HG03139 (cell line): ENCODE measurements at regions not wholly inside any gene's neighbourhood (a gene's known extent, or its start where the extent isn't known, plus 50 kb on each side); places are given as distances from the start of the nearest gene placed in this dataset.

Experiments used
- ATAC-seq: cut with Tn5 transposase; IDR thresholded peaks from one replicate; pipeline ENCODE4 v1.9.1; 2021; ENCODE audit not compliant: unreplicated experiment

DNA sequence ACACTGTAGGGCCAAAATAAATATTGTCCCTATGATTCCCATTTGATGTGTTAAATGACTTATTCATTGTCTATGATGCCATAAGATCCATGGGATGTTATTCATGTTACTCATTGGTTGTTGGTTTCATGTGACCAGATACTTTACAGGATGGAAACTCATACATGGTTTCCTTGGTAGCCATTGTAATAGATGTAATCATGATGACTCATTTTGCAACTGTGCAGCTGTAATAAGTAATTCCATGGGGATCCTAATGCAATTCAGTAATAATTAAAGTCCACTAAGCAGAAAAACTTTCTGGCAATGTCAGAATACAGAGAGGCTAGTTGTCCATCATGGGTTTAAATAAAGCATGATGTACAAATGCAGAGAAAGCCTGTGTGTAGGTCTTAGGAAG, 389.7 kb upstream of the NR3C2 start:
- no peak for ATAC-seq

DNA sequence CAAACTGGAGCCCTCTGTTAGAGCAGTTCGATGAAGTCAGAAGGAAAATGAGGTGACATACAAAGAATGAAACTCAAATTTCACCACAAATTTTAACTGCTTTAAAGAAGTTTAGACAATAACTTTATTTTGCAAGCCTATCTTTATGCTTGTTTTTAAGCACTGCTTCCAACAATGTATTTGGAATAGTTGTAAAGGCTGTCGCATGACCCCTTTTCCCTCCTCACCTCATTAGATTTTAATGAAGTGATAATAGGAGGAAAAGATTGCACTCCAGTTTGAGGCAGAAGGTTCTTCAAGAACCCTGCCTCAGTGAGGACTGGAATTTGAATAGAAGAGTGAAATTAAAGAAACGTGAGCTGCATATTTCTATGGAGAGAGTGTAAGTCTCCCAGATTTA, 386.1 kb upstream of the NR3C2 start:
- no peak for ATAC-seq

DNA sequence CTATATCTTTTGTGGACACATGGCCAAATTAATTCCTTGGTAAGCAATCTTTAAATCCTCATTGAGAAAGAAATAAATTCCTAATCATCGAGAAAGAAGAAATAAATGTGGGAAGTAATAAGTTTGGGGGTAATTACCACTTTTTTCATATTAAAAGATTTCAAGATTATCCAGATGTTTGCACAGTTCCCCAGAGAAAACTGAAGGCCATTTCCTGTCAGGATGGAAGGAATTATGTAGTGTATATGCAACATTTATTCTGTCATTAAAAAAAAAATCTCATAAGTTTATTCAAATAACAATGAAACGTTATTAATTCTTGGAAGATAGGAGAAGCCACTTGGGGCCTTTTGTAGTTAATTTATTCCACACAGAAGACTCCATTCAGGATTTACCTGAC, 385.6 kb upstream of the NR3C2 start:
- ATAC-seq: no peak

DNA sequence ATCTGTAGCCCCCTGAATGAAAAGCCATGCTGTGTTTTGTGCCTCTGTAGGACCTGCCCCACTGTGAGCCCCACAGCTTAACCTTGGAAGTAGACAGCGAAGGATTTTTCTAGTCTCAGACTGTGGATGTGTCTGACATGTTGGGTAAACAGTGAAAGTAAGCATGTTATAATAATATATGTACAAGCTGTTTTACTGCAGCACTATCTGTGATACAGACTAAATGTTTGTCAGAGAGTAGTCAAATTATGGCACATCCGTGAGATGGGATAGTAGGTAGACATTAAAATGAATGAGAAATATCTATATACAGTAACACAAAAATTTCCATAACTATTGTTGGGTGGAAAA, 381.2 kb upstream of the NR3C2 start:
- ATAC-seq: no peak

DNA sequence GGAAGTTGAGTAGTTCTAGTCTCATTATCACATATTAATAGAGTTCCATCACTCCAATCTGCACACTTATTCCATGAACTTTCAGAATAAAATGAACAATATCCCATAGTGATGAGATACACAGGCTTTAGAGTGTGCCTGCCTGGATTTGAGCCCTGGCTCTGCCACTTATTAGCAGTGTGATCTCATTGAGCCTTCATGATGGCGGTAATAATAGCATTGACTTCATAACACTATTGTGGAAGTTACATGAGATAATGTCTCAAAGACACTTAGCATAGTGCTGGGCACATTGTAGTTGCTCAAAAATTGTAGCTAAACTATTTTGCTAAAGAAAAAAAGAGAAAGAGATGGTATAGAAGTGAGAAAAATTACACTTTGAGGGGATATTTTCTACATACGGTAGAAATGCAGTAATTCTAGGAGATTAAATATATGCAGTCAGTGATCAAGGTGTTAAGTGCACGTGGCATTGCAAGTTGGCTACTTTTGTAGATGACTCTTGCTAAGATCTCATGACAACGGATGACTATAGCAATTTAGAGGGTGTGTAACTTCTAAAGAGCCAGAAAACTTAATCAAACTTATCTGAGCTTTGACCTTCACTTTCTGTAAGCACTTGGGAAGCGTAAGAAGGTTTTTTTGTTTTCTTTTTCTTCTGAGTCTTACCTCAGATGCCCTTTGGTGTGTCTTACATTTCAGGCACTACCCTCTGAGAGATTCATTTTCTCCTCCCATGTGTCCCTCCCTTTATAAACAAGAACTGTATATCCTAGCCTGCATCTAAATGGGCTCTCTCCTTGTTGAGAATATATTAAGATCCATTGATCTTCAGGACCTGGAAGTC, 380.6 kb upstream of the NR3C2 start:
- no peak for ATAC-seq

DNA sequence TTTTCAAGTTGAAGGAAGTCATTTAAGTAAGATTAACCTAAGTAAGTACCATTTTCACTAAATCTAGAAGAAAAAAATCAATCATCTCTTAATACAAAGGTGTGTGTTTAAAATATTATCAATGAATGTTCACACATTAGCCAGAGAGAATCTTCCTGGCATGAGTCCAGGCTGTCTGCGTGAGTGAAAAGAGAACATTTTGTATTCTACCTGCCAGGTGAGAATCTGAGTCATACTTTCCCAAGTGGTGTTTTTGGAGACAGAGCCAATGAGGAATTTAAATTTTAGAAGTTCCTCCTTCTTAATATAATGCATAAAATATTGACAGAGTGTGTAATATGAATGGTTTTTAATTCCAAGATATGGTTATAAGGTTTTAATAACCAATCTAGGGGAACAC, 371.8 kb upstream of the NR3C2 start:
- ATAC-seq: no peak

DNA sequence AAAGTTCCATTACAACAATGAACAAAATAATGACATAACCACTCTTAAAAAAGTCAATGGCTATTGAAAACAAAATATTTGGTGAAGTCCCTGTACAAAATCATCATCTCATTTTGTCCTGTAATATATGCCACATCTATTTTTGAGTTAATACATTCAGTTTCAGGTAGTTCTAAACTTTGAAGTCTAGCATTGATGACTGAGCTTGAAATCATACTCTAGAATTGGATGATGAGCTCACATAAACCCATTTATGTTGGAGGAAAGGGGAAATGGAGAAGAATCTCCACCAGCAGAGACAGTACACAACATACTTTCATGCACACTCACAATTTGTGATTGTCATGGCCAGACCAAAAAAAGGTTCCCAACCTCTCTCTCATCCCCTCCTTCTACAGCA, 371.1 kb upstream of the NR3C2 start:
- ATAC-seq: no peak

DNA sequence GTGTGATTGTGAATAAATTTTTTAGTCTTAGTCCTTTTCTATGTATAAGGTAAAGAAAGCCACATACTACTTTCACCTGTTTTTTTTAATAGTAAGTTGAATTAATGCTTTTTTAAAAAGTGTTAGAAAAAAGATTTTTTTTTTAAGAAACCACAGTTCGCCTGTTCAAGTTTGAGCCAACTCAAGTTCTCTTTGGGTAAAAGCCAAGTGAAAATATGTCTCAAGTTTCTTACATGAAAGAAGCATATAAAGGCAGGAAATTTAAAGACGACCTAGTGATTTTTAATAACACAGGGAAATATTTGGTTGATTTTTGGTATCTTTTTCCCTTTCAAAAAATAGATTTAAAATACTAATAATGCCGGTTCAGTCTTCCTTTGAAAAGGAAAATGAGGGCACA, 369.9 kb upstream of the NR3C2 start:
- ATAC-seq: no peak

DNA sequence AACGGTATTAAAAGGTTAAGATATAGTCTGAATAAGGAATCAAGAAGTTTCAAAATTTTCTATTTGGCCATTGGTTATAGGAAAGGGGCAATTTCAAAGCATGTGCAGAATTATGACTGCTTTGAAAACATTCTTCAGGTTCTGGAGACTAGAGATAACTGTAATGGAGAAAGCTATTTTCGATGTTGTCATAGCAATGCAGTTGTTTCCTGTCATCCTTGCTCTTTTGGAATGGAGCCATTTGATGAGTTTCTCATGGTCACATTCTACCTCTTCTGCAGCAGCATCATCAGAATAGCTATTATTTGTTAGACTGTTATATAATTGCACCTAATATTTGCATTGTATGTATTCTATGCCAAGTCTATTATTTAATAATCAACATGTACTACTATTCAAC, 368.2 kb upstream of the NR3C2 start:
- ATAC-seq: no peak

DNA sequence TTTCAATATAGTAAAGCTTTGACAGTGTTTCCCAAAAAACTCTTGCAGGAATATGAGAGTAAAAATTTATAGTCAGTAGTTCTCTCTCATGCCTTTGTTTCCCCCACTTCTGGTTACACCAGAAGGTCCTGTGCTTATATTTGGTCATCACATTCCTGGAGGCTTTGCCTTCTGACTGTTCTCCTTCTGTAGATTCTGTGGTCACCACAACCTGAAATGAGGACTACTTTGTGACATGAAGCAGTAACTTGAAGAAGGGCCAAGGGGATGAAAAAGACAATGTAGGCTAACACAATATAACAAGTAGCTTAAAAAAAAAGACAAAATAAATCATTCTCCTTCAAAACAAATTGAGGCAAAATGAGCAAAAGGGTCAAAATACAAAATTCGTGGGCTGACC, 366.2 kb upstream of the NR3C2 start:
- no peak for ATAC-seq

DNA sequence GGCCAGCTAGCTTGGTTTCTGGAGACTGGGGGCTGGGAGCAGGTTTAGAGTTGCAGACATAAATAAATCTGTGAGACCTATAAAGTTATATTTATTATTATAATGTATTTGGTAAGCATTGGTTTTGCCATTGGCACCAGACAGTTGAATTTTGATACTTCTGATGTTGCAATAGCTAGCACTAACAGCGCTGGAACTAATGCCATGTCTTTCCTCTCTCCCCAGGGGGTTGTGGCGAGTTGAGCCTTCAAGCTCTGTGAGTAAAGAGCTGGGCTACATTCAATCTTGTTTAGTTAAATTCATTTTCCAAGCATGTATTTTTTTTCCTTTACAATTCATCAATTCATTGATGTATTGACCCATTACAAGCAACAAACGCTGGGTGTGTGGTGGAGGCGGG, 358.7 kb upstream of the NR3C2 start:
- no peak for ATAC-seq

DNA sequence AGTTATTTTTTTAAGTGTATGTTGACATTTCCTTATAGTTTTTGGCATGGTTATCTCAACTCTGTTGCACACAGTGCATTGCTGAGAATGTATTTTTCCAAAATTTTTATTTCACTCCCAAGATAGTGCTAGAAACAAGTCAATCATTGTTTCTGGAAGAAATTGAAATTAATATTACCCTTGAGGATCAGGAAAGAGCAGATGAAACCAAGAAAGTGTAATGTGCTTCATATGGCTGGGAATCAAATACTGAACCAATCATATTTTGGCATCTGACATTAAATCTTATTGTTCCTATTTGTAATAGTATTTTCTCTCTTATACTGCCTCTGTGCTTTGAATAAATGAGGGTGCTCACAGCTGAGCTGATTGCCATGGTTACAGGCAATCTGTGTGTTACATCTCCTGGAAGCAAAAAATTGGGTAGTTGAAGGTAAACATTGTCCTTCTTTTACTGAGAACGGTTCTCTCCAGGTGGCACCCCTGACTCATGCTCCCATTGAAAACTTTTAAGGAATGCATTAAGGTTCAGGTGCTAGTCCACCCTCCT, 358.2 kb upstream of the NR3C2 start:
- no peak for ATAC-seq

DNA sequence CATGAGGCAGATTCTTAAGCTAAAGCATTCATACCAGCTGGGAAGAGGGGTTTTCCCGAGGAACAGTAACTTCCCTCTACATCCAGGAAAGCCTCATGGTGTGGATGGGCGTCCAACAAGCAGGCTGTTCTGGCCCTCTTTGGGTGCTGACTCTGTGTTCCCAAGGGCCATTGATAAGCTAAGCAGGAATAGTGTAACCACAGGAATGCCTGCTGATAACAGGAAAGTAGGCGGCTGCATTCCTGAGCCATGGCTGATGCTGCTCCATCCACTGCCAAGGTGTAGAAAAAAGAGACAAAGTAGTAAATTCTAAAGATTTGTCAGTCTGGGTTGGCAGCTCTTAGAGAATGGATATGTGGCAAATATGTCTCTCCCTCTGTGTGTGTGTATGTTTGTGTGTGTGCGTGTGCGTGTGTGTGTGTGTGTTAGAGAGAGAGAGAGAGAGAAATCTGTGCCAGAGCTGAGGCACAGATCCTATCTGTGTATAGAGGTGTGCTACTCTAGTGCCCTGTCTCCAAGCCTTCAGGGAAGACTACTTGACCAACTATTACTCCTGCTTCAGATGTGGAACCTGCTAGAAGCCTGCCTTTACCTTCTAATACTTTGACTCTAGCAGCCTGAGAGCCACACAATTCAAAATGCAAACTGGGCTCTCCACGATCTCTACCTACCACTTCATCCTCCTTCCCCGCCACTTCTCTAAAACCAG, 353.1 kb upstream of the NR3C2 start:
- no peak for ATAC-seq

DNA sequence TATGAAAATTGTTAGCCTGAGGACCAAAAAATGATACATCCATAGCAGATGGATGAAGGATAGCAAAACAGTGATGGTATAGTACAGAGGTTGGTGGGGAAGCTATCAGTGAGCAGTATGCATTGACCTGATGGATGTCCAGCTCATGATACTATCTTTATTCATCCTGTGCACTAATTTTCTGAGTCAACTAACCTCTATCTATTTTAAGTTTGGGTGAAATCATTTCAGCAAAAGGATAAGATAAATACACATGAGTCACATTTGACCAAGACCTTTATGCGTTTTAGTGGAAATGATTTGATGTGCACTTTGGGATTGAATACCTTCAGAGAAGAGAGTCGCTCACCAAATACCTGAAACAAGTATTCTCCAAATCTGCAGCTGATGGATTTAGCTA, 351.0 kb upstream of the NR3C2 start:
- no peak for ATAC-seq

DNA sequence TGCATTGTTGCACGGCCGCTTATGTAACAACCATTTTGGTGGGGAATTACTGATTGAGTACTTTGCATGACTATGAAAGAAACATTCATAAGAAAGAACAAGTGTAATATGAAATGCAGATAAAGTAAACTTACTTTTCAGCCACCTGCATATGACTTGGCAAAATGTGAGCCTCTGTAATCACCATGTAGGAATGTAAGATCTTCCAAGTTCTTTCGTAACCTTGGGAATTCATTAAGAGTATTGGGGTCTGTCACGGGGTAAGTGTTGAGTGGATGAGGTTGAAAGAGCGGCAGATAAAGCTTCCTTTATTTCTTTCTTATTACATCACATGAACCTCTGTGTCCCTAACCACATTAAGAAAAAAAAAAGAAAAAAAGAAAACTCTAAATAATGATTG, 348.5 kb upstream of the NR3C2 start:
- no peak for ATAC-seq

DNA sequence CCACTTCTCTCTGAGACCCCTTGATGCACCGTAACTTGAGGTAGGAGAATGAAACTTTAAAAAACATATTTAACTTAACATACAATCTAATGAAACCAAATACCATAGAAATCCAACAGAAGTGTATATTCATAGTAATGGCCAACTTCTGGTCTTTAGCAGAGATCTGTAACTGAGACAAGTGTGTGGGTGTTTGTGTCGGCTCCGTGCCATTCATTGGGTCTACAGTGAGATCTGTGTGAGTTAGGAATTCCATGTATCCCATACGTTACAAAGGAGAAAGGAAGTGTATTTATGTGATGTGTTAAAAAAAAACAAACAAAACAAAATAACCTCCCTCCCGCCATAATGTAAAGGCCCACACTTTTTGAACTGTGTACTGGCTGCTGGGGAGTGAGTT, 348.0 kb upstream of the NR3C2 start:
- no peak for ATAC-seq

DNA sequence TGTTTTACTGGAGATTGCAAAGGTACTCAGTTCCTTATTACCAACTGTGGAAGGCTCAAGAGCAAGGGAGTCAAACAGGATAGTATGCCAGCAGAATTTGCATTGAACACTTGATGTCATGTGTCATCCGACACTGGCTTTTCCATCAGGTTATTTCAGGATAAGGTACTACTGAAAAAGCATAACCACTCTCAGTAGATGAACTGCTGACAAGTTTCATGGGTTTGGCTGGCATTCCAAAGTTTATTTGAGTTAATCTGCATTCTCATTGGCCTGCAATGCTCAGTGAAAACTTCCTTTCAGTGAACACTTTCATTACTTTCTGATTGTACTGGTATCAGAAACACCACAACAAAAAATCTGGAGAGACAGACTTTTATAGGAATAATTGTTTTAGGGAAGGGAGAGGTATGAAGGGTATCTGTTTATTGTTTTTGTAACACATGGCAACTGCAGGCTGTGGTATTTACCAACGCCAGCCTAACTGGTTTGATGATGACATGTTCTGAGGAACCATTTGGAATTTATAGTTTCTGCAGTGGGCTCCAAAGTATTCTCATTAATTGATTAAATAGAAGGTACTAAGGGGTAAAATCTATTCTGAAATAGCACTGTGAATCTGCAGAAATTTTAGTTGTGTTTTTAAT, 345.7 kb upstream of the NR3C2 start:
- ATAC-seq: no peak

DNA sequence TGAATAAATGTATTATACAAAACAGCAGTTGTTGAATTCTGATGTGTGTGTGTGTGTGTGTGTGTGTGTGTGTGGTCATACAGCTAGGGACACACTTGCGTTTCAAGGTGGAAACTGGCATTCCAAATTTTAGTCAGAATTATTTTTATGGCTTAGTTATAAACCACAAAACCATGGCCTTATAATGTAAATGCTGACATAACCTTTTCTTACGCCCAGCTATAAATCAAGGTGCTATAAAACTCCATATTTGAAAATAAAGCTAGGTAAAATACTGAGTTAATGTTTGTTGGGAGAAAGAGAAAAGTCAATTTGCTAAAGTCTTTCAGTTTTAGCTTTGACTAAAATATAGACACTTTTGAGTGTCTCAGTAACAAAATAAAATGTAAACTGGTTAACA, 345.1 kb upstream of the NR3C2 start:
- no peak for ATAC-seq

DNA sequence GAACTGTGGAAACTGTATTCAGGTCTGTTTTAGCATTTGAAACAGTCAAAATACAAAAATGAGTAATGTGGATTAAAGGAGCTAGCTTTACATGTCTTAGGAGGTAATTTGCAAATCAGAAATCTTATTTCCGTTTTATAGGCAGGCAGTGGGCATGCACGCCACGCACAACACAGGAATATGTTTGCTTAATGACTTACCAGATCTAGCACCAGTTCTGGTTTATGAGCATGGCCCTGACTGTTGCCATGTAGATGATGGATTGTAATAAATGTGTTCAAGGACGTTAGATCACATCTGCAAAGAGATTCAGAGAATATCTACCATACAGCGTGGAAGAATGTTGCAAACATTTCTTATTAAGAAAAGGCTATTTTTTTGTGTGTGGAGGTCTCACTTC, 344.5 kb upstream of the NR3C2 start:
- ATAC-seq: no peak

DNA sequence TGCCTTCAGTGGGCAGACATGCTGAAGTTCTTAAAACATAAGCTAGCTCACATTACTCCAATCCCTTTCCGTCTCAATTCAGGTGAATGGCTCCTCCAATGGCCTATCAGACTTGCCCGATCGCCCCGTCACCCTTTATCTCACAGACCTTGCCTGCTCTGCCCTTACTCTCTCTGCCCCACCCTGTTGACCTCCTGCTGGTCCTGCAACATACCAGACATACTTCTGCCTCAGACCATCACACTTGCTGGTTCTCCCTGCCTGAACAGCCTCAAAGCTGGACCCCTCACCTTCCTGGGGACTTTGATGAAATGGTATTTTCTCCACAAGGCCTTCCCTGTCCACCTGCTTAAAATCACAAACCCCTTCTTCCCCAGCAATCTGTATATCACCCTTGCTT, 340.1 kb upstream of the NR3C2 start:
- ATAC-seq: no peak

DNA sequence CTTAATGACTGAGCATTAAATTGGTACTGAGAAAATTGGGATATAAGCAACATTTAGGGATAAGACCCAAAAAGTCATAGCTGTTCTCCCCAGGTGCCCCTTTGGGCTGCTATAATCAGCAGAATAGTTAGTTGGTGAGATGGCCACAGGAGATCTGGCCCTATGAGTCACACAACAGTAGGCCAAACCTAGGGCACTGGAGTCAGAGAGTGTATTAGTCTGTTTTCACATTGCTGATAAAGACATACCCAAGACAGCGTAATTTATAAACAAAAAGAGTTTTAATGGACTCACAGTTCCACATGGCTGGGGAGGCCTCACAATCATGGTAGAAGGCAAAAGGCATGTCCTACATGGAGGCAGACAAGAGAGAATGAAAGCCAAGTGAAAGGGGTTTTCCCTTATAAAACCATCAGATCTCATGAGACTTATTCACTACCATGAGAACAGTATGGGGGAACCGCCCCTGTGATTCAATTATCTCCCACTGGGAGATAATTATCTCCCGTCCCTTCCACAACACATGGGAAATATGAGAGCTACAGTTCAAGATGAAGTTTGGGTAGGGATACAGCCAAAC, 338.3 kb upstream of the NR3C2 start:
- no peak for ATAC-seq

DNA sequence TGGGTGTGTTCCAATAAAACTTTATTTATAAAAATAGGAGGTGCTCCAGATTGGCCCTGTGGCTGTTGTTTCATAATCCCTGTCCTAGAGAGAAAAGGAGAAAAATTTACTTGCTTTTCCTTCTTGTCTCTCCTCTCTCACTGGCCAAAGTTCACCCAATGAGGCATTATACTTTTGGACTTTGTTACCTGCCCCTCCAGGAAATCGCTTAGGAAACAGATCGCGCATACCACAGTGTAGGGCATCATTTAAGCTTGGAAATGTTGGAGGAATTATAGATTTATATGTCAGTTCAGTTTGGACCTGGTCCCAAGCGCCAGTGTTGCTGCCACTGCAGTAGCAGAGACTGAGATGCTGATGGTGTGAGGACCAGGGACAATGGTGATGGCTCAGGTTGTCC, 337.6 kb upstream of the NR3C2 start:
- ATAC-seq: no peak
